CD14-positive monocyte (primary cell): ENCODE measurements at regions not wholly inside any gene's neighbourhood (a gene's known extent, or its start where the extent isn't known, plus 50 kb on each side); places are given as distances from the start of the nearest gene placed in this dataset.

ENCODE experiments used
- DNase-seq, 3 donors: peaks; one replicate each; pipeline ENCODE4 v3.0.0-alpha.2; 2011 to 2022
- H2AFZ ChIP-seq: 2 replicates; pipeline ENCODE4 v1.6.0; 2012; ENCODE audit warnings: mild to moderate bottlenecking, low read depth, low read length, inconsistent platforms; ENCODE audit not compliant: insufficient read depth, poor library complexity, severe bottlenecking
- H3K27ac ChIP-seq, 2 donors: 1 replicate in 1 of 2; 2 replicates in 1 of 2; pipeline ENCODE4 v1.5.1; 2012 to 2013; ENCODE audit warnings: low read length in 2 of 2, control low read depth in 1 of 2, inconsistent platforms in 1 of 2, low read depth in 1 of 2, mild to moderate bottlenecking in 1 of 2
- H3K27me3 ChIP-seq, 2 donors: one replicate each; pipeline versions ENCODE4 v1.6.0 to v1.6.1; 2011 to 2013; ENCODE audit warnings: low read length in 2 of 2; ENCODE audit not compliant: control insufficient read depth in 2 of 2, insufficient read depth in 2 of 2
- H3K36me3 ChIP-seq, 2 donors: replicated peaks in 1 of 2; 1 replicate in 1 of 2; 2 replicates in 1 of 2; pipeline versions ENCODE4 v1.5.1 to v1.6.1; 2012 to 2013; ENCODE audit warnings: low read length in 2 of 2, control low read depth in 1 of 2, inconsistent platforms in 1 of 2, mild to moderate bottlenecking in 1 of 2; ENCODE audit not compliant: insufficient read depth in 2 of 2, control insufficient read depth in 1 of 2
- H3K4me1 ChIP-seq, 2 donors: 1 replicate in 1 of 2; 2 replicates in 1 of 2; pipeline versions ENCODE4 v1.5.1 to v1.6.1; 2012 to 2013; ENCODE audit warnings: low read length in 2 of 2, control low read depth in 1 of 2, inconsistent platforms in 1 of 2, mild to moderate bottlenecking in 1 of 2, moderate library complexity in 1 of 2; ENCODE audit not compliant: insufficient read depth in 2 of 2, control insufficient read depth in 1 of 2
- H3K4me2 ChIP-seq: replicated peaks from 2 replicates; pipeline ENCODE3; 2012; ENCODE audit warnings: low read length, moderate library complexity, mild to moderate bottlenecking; ENCODE audit not compliant: poor library complexity, severe bottlenecking; ENCODE audit errors: extremely low read depth
- H3K4me3 ChIP-seq, 3 experiments: fragments of 200-600 bp in 1 of 3; sonication (generic) in 1 of 3; replicated peaks in 1 of 3; 1 replicate in 2 of 3; 2 replicates in 1 of 3; pipeline ENCODE4 v1.5.1; 2011 to 2013; ENCODE audit warnings: low read length in 3 of 3, mild to moderate bottlenecking in 3 of 3, control low read depth in 2 of 3, low read depth in 2 of 3, inconsistent platforms in 1 of 3, moderate library complexity in 1 of 3
- H3K79me2 ChIP-seq: 2 replicates; pipeline ENCODE4 v1.6.0; 2012; ENCODE audit warnings: mild to moderate bottlenecking, control low read depth, inconsistent platforms, low read length, moderate library complexity; ENCODE audit not compliant: insufficient read depth
- H3K9ac ChIP-seq: 2 replicates; pipeline ENCODE4 v1.6.0; 2017; ENCODE audit warnings: low read length, mild to moderate bottlenecking; ENCODE audit not compliant: insufficient read depth, poor library complexity, severe bottlenecking
- H3K9me3 ChIP-seq, 2 donors: replicated peaks in 1 of 2; 1 replicate in 1 of 2; 2 replicates in 1 of 2; pipeline versions ENCODE4 v1.5.1 to v1.6.1; 2012 to 2013; ENCODE audit warnings: low read length in 2 of 2, control low read depth in 1 of 2; ENCODE audit not compliant: control insufficient read depth in 1 of 2, insufficient read depth in 1 of 2
- H4K20me1 ChIP-seq: 2 replicates; pipeline ENCODE4 v1.6.0; 2012; ENCODE audit warnings: mild to moderate bottlenecking, low read length, control low read depth, moderate library complexity; ENCODE audit not compliant: insufficient read depth
- H3K27ac Mint-ChIP-seq, 7 donors: one replicate each; pipeline ENCODE4 v1.8.0; 2020; ENCODE audit warnings: mild to moderate bottlenecking in 7 of 7, mixed read lengths in 7 of 7, moderate library complexity in 6 of 7, inconsistent platforms in 2 of 7
- H3K27me3 Mint-ChIP-seq, 3 donors: one replicate each; pipeline ENCODE4 v1.8.0; 2021 to 2022; ENCODE audit warnings: low read depth in 3 of 3, mild to moderate bottlenecking in 3 of 3, mixed read lengths in 3 of 3, moderate library complexity in 3 of 3, inconsistent platforms in 1 of 3
- H3K36me3 Mint-ChIP-seq, 2 donors: one replicate each; pipeline ENCODE4 v1.8.0; 2020; ENCODE audit warnings: mixed read lengths in 2 of 2, inconsistent platforms in 1 of 2, mild to moderate bottlenecking in 1 of 2
- H3K4me1 Mint-ChIP-seq: one replicate; pipeline ENCODE4 v1.8.0; 2020; ENCODE audit warnings: mild to moderate bottlenecking, mixed read lengths
- H3K4me3 Mint-ChIP-seq, 2 donors: one replicate each; pipeline ENCODE4 v1.8.0; 2020; ENCODE audit warnings: mild to moderate bottlenecking in 2 of 2, mixed read lengths in 2 of 2, moderate library complexity in 1 of 2
- H3K9me3 Mint-ChIP-seq, 7 donors: one replicate each; pipeline ENCODE4 v1.8.0; 2020 to 2022; ENCODE audit warnings: mixed read lengths in 7 of 7, mild to moderate bottlenecking in 6 of 7, moderate library complexity in 6 of 7, inconsistent platforms in 2 of 7
- CTCF ChIP-seq: fragments of 200-600 bp; IDR thresholded peaks from one replicate; pipeline ENCODE4 v1.8.0; 2022; ENCODE audit warnings: antibody characterized with exemption, mild to moderate bottlenecking
- WGBS: methylation state at CpG from one replicate; pipeline ENCODE4 v1.1.5; 2013; ENCODE audit warnings: missing lambda C conversion rate; ENCODE audit not compliant: insufficient coverage; 5-methylcytosine and 5-hydroxymethylcytosine counted together
- intact Hi-C, 2 donors: fragments of 100-400 bp; cut with micrococcal nuclease; formaldehyde crosslinking; loops; one replicate each; pipeline versions ENCODE4 v1.15.0 to v1.15.1; 2023

GRCh38 chr12:92237262-92237661 is 91.6 kb upstream of the BTG1 start:
- no peaks in the 10 kb centered on the region for H4K20me1 ChIP-seq
- H3K36me3 ChIP-seq, result no peaks in the 10 kb centered on the region
- no peaks in the 10 kb centered on the region for H3K79me2 ChIP-seq
- no peak overlapping the region for H3K4me3 ChIP-seq
- Mint-ChIP-seq H3K27me3 (peaks cover 0 to 2% (median 2%) of the 10 kb centered on the region in 3 donors), H3K36me3 (no peaks in the 10 kb centered on the region), H3K4me1 (peaks cover 33% of the 10 kb centered on the region), H3K4me3 (no peak overlapping the region), H3K9me3 (peaks cover 0 to 8% (median 0%) of the 10 kb centered on the region in 7 donors), H3K27ac (peak overlapping the region in 1 of 7 donors; percentile 11)
- H3K4me1 ChIP-seq, result peaks cover 30 to 40% of the 10 kb centered on the region in 2 donors
- H2AFZ ChIP-seq, result no peak overlapping the region
- H3K27ac ChIP-seq, result no peak overlapping the region
- no peak for DNase-seq
- H3K9me3 ChIP-seq, result no peaks in the 10 kb centered on the region
- H3K9ac ChIP-seq, result no peak overlapping the region
- intact Hi-C loops, result loop anchor here in 1 of 2 donors (10.0 kb wide), 1 partner anchor 92 kb away; the partner anchor contains the start of gene BTG1
- WGBS, result 100% methylated on average over 1 of the region's 1 CpG
- H3K4me2 ChIP-seq, result no peak overlapping the region
- TF ChIP-seq CTCF, result no peak
- no peaks in the 10 kb centered on the region for H3K27me3 ChIP-seq

- Histone ChIP-seq H3K4me2 (no peak overlapping the region), H3K9me3 (no peaks in the 10 kb centered on the region), H3K27ac (peak overlapping the region in 1 of 2 donors; percentile 80), H3K36me3 (no peaks in the 10 kb centered on the region), H3K4me3 (no peak overlapping the region), H3K27me3 (no peaks in the 10 kb centered on the region), H3K9ac (no peak overlapping the region), H3K79me2 (no peaks in the 10 kb centered on the region), H2AFZ (no peak overlapping the region), H3K4me1 (peaks cover 36 to 47% of the 10 kb centered on the region in 2 donors), H4K20me1 (no peaks in the 10 kb centered on the region)
- H3K4me3 Mint-ChIP-seq, result no peak overlapping the region
- no peak for TF ChIP-seq CTCF
- H3K9me3 Mint-ChIP-seq, result peaks cover 0 to 3% (median 0%) of the 10 kb centered on the region in 7 donors
- peaks cover 42% of the 10 kb centered on the region for H3K4me1 Mint-ChIP-seq
- whole genome bisulfite sequencing, result 98% methylated on average over 5 of the region's 7 CpGs
- peak overlapping the region in 2 of 7 donors; percentile 6 to 68 for H3K27ac Mint-ChIP-seq
- intact Hi-C loops, result loop anchor here in 1 of 2 donors (10.0 kb wide), 1 partner anchor 91 kb away; the partner anchor contains the start of gene BTG1
- H3K27me3 Mint-ChIP-seq, result peaks cover 0 to 2% (median 0%) of the 10 kb centered on the region in 3 donors
- H3K36me3 Mint-ChIP-seq, result no peaks in the 10 kb centered on the region
- DNase-seq, result no peak
Observed at GRCh38 chr12:92235703-92236472, 90.2 kb upstream of the BTG1 start.
